ENCODE measurements at regions not wholly inside any gene's neighbourhood (a gene's known extent, or its start where the extent isn't known, plus 50 kb on each side); places are given as distances from the start of the nearest gene placed in this dataset.

DNA sequence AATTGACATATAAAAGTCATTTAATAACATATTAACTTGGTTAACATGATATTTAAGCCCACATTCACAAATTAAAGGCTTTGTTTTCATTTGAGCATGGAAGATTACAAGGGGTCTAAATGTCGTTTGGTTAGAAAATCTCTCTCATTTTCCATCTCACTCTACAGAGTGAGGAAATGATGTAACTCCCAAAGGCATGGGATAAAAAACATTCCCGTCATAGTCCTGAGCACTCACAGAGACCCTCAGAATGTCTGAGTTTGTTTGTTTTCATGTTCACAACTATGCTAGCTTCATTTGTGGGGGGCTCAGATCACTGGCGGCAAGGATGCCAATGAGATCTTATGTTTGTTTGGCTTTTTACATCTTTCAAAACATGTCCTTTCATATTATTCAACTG is 307.5 kb downstream of the TBC1D4 start:
- no peak overlapping the region for H2BK15ac ChIP-seq (ENCODE audit: low read length)
- no peak overlapping the region for H4K8ac ChIP-seq (ENCODE audit: extremely low read depth, insufficient read depth, low read length)
- no peaks in the 10 kb centered on the region for H3K79me1 ChIP-seq (ENCODE audit: low read depth, low read length)
- no peaks in the 10 kb centered on the region for H3K23me2 ChIP-seq (ENCODE audit: low read depth, low read length)
- no peak overlapping the region for H3K18ac ChIP-seq (ENCODE audit: extremely low read depth, low read length)
- no peak overlapping the region for H2BK5ac ChIP-seq (ENCODE audit: low read depth, low read length)
- no peak overlapping the region for H2BK120ac ChIP-seq (replicated peaks; ENCODE audit: low read depth, low read length)
- no peak overlapping the region for H2BK20ac ChIP-seq (ENCODE audit: low read length)
- H2BK12ac ChIP-seq (ENCODE audit: low read depth, low read length): no peak overlapping the region
- CTCF ChIA-PET (ENCODE audit: partially characterized antibody): no interaction called here
- H3K9me3 ChIP-seq (ENCODE audit: insufficient read depth in 2 of 2, low read depth in 1 of 2, low read length in 1 of 2): no peaks in the 10 kb centered on the region; a peak in 1 of 4 replicates
- POLR2A ChIA-PET (ENCODE audit: partially characterized antibody): no interaction called here
- no peak overlapping the region for H2AFZ ChIP-seq (ENCODE audit: low read length)
- no peak overlapping the region for H4K5ac ChIP-seq (ENCODE audit: insufficient read length, low read depth, low read length)
- DNase-seq (ENCODE audit: low read depth in 1 of 2, low spot score in 2 of 2) (no peak), FAIRE-seq (no peak)
- no peak overlapping the region for H3K23ac ChIP-seq (ENCODE audit: insufficient read length)
- no peaks in the 10 kb centered on the region for H4K20me1 ChIP-seq (replicated peaks in 1 of 2; ENCODE audit: control insufficient read depth in 1 of 2, insufficient read depth in 2 of 2, low read length in 2 of 2)
- H4K91ac ChIP-seq (replicated peaks; ENCODE audit: insufficient read length, low read length): no peak overlapping the region
- H3K4me3 ChIP-seq (ENCODE audit: extremely low read depth in 1 of 4, insufficient read depth in 2 of 4, low read depth in 3 of 4, low read length in 4 of 4): no peak overlapping the region
- H3K27ac ChIP-seq (ENCODE audit: low read depth, low read length): no peak overlapping the region
- no peak overlapping the region for H3K4me2 ChIP-seq (ENCODE audit: insufficient read depth in 1 of 2, low read depth in 2 of 2, low read length in 2 of 2)
- TF ChIP-seq TBP (IDR thresholded peaks at IDR 0.05; ENCODE audit: low read depth, low read length): no peak
- no peak for TF ChIP-seq ASH2L (IDR thresholded peaks at IDR 0.05; ENCODE audit: low read length)
- TF ChIP-seq CBX8 (IDR thresholded peaks at IDR 0.05; ENCODE audit: borderline replicate concordance, low read depth, low read length): no peak
- TF ChIP-seq CREB1 (IDR thresholded peaks at IDR 0.05): no peak
- no peak for TF ChIP-seq ATF2 (IDR thresholded peaks at IDR 0.05; ENCODE audit: low read length)
- TF ChIP-seq ZNF274 (IDR thresholded peaks at IDR 0.05; ENCODE audit: borderline replicate concordance, extremely low read depth, low read length): no peak
- TF ChIP-seq RNF2 (IDR thresholded peaks at IDR 0.05; ENCODE audit: borderline replicate concordance, low read depth, low read length, missing control alignments, poor library complexity, severe bottlenecking): no peak
- TF ChIP-seq GTF2F1 (IDR thresholded peaks at IDR 0.05; ENCODE audit: borderline replicate concordance, low read depth, low read length): no peak
- TF ChIP-seq SIRT6 (IDR thresholded peaks at IDR 0.05; ENCODE audit: low read length): no peak
- no peak for TF ChIP-seq RBBP5 (IDR thresholded peaks at IDR 0.05; ENCODE audit: borderline replicate concordance, low read depth, low read length)
- H2AK5ac ChIP-seq (ENCODE audit: low read depth, low read length): no peak overlapping the region
- H3K56ac ChIP-seq (replicated peaks; ENCODE audit: insufficient read length, low read depth, low read length): no peak overlapping the region
- no peaks in the 10 kb centered on the region for H3K79me2 ChIP-seq (ENCODE audit: control insufficient read depth in 1 of 2, insufficient read depth in 2 of 2, low read length in 2 of 2)
- H3K36me3 ChIP-seq (ENCODE audit: control insufficient read depth in 2 of 4, insufficient read depth in 4 of 4, low read length in 3 of 4): no peaks in the 10 kb centered on the region
- H3K14ac ChIP-seq (ENCODE audit: insufficient read length): no peak overlapping the region
- WGBS, 2 experiments (ENCODE audit: extremely low coverage in 1 of 2, insufficient coverage in 1 of 2, insufficient read length in 1 of 2, insufficient replicate concordance in 2 of 2, low coverage in 1 of 2, low lambda C conversion rate in 2 of 2, missing lambda C conversion rate in 1 of 2): 90% methylated on average over 3 of the region's 3 CpGs; no CpG with 5 or more reads in 1 of the 2 experiments
- H3K9ac ChIP-seq (replicated peaks in 1 of 4; ENCODE audit: extremely low read depth in 1 of 4, low read depth in 3 of 4, low read length in 3 of 4): no peak overlapping the region
- H3K4ac ChIP-seq (replicated peaks; ENCODE audit: insufficient read length, low read depth, low read length): no peak overlapping the region
- no peaks in the 10 kb centered on the region for H3K27me3 ChIP-seq (replicated peaks in 1 of 4; ENCODE audit: control insufficient read depth in 3 of 4, extremely low read depth in 1 of 4, insufficient read depth in 3 of 4, low read length in 3 of 4)
- no peaks in the 10 kb centered on the region for H3K4me1 ChIP-seq (replicated peaks in 1 of 4; ENCODE audit: control insufficient read depth in 3 of 4, insufficient read depth in 4 of 4, low read length in 3 of 4)
